Glomerular visceral epithelial cell (primary cell): ENCODE measurements at regions not wholly inside any gene's neighbourhood (a gene's known extent, or its start where the extent isn't known, plus 50 kb on each side); places are given as distances from the start of the nearest gene placed in this dataset.
A peak's percentile ranks its signal among the peaks of the same experiment; 100 is the strongest.

Experiments
- DNase-seq: peaks from one replicate; pipeline ENCODE4 v3.0.0-alpha.2; 2016; ENCODE audit errors: extremely low spot score

- no peak for DNase-seq
These were observed 464.1 kb upstream of the KLF4 start for GRCh38 chr9:107953556-107954125.

GRCh38 chr9:107952773-107953172 is 463.2 kb upstream of the KLF4 start:
- peak; percentile 67 for DNase-seq

DNA sequence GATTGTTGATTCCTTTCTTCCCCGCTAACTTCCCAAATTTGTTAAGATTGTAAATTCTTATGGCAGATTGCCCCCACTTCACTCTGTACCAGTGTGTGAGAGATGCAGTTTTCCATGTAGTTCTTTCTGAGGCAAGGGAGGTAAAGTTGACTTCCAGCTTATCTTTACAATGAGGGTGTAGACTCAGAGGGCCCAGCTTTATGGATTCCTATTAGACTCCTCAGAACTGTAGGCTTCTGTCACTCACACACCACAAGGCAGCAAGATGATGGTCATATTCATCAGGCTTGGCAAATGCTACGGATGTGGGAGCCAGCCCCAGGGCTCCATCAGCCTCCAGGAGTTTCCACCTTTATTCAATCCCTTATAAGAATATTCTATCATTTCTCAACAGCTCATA is 461.9 kb upstream of the KLF4 start:
- DNase-seq = no peak

- no peak for DNase-seq
These were observed 459.5 kb upstream of the KLF4 start for GRCh38 chr9:107949061-107949460.

- peak; percentile 62 for DNase-seq
These were observed 459.0 kb upstream of the KLF4 start for GRCh38 chr9:107948601-107949000.

DNA sequence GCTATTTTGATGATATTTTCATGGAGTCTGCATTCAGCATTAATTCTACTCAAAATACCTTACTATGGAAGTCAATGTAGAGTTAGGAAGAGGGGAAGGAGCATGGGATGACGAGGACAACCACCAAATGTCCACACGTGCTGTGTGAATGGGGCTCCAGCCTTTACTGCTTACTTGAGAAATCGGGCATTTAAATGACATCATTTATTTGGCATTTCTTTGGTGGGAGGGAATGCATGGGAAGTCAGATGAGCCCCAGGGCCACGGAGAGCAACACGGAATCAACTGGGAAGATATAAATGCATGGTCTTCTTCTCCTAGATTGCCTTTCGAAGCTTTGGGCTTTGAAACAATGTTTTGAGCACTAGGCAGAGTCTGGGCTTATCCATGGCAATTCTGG is 458.5 kb upstream of the KLF4 start:
- DNase-seq = peak; percentile 72

GRCh38 chr9:107946364-107947141 is 457.0 kb upstream of the KLF4 start:
- no peak for DNase-seq

- DNase-seq = no peak
These were observed 456.4 kb upstream of the KLF4 start for GRCh38 chr9:107945961-107946360.

- no peak for DNase-seq
These were observed 455.9 kb upstream of the KLF4 start for GRCh38 chr9:107945493-107945892.

DNA sequence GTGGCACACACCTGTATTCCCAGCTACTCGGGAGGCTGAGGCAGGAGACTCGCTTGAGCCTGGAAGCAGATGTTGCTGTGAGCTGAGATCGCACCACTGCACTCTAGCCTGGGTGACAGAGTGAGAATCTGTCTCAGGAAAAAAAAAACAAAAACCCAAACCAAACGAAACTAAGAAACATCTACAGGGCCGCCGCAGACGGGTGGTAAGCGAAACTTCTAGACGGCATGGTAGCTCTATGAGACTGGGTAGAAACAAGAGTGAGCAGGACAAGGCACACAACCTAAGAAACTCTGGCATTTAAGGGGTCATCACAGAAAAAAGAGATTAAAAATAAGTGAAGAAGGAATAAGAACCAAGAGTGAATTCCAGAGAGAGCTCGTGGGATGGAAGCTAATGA is 454.8 kb upstream of the KLF4 start:
- no peak for DNase-seq

DNA sequence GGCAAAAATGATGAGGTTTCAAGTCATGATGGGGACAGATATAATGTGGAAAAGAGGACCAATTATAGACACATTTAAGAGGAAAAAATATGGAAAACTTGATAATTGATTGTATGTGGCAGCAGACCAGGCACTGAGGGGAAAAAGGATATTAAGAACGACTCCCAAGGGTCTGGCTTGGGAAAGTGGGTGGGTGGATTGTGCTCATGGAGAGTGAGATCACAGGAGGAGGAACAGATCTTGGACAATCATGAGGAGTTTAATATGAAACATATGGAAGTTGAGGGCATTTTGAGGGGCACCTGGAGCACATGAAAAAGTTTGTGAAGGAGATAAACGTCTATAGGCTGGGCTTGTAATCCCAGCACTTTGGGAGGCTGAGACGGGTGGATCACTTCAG is 454.3 kb upstream of the KLF4 start:
- DNase-seq = no peak

DNA sequence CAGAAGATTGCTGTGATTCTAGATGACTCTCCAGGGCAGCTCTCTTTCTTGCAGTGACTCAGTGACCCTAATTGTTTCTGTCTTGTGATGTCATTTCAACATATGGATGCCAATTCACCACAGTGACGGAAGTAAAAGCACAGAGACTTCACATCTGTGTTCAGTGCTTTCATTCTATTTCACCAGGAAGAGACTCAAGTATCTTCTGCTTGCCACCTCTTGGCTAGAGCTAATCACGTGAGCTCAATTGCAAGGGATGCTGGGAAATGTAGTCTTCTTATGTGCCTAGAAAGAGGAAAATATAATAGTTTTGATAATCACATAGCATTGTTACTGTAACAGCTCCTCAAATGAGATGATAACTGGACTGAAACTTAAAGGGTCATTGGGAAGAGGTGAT is 453.3 kb upstream of the KLF4 start:
- DNase-seq = no peak

GRCh38 chr9:107942291-107942690 is 452.7 kb upstream of the KLF4 start:
- DNase-seq = no peak

DNA sequence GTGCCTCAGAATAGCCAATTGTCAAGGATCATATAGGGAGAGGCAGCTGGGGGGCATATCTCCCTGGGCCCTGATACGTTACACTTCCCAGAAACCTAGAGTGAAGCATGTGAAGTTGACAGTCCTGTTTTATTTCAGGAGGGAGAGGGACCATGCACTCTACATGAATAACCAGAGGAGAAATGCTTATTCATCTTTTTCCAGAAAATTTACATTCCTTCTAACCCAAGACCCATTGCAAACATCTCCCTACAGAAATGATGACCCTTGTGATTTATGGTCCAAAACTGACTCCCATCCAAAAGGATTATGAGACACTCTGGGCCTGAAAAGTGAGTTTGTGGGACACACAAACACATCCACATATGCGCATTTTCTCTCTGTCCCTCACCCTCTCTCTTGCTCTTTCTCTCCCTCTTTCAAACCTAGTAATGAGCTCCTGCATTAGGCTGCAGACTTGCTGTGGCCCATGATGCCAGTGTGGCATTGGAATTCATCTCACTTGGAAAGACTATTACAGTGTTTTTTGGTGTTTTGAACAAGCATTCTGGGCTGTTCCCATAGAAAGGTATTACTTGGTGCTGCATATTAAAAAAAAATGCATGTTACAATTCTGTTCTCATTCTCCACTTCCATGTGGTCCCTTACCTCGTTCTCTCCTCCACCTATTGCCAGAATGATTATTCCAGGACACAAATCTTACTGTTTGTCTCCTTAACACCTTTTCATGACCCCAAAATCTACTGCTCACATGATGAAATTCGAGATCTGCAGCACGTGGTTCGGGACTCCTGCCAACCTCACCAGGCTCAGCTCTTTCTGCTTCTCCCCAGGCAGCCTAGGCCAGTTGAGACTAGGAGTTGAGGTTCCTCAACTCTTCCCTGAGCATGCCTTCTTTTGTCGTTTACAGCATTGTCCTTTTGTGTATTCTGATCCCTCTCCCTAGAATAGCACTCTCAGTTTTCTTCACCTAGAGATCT is 451.3 kb upstream of the KLF4 start:
- DNase-seq = no peak

- no peak for DNase-seq
These were observed 449.3 kb upstream of the KLF4 start for GRCh38 chr9:107938801-107939386.

GRCh38 chr9:107935931-107936330 is 446.4 kb upstream of the KLF4 start:
- DNase-seq = no peak

GRCh38 chr9:107933516-107933915 is 443.9 kb upstream of the KLF4 start:
- DNase-seq = no peak

- peak; percentile 31 for DNase-seq
These were observed 443.5 kb upstream of the KLF4 start for GRCh38 chr9:107933097-107933496.

GRCh38 chr9:107932601-107933000 is 443.0 kb upstream of the KLF4 start:
- DNase-seq = no peak

DNA sequence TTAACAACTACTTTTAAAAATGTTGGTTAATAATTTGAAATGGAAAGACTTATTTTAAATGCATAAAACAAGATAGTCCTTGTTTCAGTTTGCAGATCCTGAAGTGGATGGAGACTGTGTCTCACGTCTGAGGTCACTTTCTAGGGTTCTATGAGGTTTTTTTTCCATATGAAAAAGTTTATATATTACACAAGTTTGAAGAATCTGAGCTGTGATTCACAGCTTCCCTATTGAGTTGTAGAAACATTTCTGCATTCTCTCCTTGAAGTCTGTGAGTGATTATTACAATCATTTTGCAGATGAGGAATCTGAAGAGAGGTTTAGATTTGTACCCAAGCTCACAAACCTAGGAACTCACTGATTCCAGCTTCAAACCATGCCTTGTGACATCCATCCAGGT is 442.5 kb upstream of the KLF4 start:
- DNase-seq = no peak

GRCh38 chr9:107931071-107931715 is 441.6 kb upstream of the KLF4 start:
- no peak for DNase-seq

DNA sequence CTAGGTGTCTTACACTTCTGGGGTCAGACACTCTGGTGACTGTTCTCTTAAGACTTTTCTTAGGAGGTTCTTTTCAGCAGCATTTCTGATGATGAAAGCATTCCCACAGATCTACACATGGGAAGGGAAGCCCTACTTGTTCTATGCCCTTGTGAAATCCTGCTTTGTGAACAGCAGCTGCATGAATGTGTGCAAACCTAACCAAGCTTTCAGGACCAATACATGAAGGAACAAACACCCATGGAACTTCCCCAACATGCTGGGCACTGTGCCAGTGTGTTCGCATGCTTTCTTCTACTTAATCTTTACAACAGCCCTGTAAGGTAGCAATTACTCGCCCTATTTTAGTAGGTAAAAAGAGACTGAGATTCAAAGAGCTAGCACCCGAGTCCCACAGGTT is 439.9 kb upstream of the KLF4 start:
- peak; percentile 8 for DNase-seq
